GM13976 (cell line): ENCODE measurements at regions not wholly inside any gene's neighbourhood (a gene's known extent, or its start where the extent isn't known, plus 50 kb on each side); places are given as distances from the start of the nearest gene placed in this dataset.

ENCODE experiments used
- DNase-seq: peaks from one replicate; pipeline ENCODE4 v3.0.0; 2012; ENCODE audit warnings: low spot score
- in situ Hi-C: fragments of 300-500 bp; cut with MboI; formaldehyde crosslinking; loops from one replicate; pipeline ENCODE4 v1.12.0; 2022; ENCODE audit warnings: low sequenced_read_pairs, mixed read lengths, inconsistent platforms; ENCODE audit not compliant: unreplicated experiment
- TF ChIP-seq, protein P1 (sequence below): IDR thresholded peaks from 2 replicates; pipeline ENCODE4 v1.5.1; 2012; ENCODE audit warnings: borderline replicate concordance, mild to moderate bottlenecking; ENCODE audit not compliant: insufficient read depth; ENCODE audit errors: extremely low read depth, missing control alignments, control extremely low read depth

DNA sequence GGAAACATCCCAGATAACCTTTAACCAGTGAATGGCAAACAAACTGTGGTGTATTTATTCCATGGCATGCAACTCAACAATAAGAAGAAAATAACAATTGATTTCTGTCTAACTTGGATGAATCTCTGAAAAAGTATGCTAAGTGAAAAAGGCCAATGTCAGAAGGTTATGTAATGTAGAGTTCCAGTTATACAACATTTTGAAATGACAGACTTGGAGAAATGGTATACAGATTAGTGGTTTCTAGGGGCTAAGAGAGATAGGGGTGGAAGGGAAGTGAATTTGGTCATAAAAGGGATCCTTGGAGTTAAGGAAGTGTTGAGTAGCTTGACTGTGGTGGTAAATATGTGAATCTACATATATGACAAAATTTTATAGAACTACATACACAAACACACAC, 269.4 kb upstream of the SUCLG2 start:
- no peak for DNase-seq
- in situ Hi-C loops, result no loop called here
- TF ChIP-seq, protein P1, sequence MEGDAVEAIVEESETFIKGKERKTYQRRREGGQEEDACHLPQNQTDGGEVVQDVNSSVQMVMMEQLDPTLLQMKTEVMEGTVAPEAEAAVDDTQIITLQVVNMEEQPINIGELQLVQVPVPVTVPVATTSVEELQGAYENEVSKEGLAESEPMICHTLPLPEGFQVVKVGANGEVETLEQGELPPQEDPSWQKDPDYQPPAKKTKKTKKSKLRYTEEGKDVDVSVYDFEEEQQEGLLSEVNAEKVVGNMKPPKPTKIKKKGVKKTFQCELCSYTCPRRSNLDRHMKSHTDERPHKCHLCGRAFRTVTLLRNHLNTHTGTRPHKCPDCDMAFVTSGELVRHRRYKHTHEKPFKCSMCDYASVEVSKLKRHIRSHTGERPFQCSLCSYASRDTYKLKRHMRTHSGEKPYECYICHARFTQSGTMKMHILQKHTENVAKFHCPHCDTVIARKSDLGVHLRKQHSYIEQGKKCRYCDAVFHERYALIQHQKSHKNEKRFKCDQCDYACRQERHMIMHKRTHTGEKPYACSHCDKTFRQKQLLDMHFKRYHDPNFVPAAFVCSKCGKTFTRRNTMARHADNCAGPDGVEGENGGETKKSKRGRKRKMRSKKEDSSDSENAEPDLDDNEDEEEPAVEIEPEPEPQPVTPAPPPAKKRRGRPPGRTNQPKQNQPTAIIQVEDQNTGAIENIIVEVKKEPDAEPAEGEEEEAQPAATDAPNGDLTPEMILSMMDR, result no peak

DNA sequence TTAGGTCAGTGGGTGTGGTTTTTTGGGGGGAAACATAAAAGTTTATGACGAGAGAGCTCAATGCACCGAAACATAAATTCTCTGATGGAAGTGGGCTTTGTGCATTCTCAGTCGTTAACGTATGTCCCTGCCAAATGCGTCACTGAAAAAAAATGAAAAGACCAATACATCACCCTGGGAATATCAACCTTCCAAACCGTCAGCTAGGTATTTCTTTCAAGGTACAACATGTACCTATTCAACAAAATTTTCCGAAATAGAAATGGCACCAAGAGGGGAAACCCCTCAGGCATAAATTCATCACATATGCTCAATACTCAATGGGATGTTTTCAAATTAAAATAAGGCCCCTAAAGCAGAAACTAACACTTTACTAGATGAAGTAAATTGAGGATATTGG, 266.6 kb upstream of the SUCLG2 start:
- in situ Hi-C loops, result no loop called here
- no peak for DNase-seq

DNA sequence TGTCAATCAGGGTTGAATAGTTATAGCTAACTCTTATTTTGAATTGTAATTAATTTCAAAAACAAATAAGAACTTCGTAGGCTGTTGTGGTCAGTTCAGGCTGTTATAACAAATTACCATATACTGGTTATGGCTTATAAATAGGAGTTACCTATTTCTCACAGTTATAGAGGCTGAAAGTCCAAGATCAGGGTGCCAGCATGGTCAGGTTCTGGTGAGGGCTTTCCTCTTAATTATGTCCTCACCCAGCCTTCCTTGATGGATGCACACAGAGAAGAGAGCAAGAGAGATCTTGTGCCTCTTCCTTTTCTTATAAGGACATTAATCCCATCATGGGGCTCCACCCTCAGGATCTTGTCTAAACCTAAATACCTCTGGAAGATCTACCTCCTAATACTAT, 265.9 kb upstream of the SUCLG2 start:
- TF ChIP-seq, protein P1, result no peak
- in situ Hi-C loops, result no loop called here

More for the DNA sequence above, 266.6 kb upstream of the SUCLG2 start:
- TF ChIP-seq, protein P1, result no peak

DNA sequence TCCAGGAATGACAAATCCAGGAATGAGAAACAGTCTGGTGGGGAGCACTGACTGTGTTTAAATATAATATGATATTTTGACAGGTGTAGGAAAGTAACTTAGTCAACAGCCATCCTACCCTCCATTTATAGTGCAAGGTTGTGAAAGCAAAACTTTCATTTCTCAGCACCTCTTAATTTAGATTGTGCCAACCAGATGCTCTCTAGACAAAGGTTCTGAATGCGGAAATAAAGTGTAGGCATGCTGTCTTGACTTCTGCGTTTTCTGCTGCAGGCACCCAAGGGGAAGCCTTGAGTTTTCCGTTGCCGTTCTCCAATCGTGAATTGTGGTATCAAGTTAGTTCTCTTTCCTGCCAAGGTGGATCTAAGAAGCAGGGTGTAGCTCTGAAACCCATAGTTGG, 261.9 kb upstream of the SUCLG2 start:
- DNase-seq, result no peak
- in situ Hi-C loops, result no loop called here
- TF ChIP-seq, protein P1, result no peak

More for the DNA sequence above, 265.9 kb upstream of the SUCLG2 start:
- no peak for DNase-seq

DNA sequence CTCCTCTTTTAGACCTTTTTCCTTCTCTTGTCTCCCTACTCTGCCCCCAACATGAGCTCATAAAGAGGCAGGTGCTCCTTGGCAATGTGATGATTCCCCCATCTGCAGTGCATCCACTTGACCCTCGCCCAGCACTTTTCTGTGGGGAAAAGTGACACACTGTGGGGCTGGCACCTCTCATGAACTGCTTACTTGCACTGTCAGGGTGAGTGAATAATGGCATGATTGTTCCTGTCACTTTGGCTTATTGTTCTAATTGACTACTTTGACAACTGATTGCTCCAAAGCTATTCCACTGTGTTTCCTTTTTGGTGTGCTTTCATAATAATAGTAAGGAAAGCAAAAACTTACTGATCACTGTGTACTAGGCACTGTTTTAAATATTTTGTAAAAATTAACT, 253.3 kb upstream of the SUCLG2 start:
- TF ChIP-seq, protein P1, result no peak
- in situ Hi-C loops, result no loop called here
- no peak for DNase-seq

DNA sequence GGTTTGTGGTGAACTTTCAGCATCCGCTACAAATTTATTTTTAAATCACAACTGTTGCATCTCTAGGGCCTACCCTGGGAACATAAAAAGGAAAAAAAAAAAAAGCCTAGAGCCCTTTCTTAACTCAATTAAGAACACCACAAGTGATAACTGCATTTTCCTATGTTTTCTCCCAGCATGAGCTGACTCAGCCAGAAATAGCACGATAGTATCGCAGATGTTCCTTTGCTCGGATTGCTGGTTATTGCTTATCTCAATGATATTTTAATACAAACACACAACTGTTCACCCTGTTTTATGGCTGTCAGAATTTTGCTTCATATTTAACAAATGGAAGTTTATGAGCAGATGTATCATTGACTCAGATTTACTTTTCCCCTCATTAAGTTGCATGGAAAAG, 251.8 kb upstream of the SUCLG2 start:
- in situ Hi-C loops, result no loop called here
- TF ChIP-seq, protein P1, result no peak
- DNase-seq, result no peak

DNA sequence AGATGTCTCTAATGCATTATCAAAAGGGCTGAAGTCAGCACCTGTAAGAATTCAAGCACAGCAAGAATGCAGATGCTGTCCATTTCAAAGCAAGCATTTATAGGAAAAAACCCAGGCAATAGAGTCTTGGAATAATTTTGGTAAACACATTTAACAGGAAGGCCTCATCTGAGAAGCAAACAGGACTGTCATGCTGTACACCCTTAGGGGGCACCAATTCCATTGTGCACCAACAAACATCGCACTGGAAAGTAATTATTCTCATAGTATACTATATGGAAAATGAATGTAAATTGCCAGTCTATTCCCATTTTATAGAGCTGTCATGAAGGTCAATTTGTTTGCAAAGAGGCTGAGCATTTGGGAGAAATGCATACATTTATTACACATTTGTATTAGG, 247.3 kb upstream of the SUCLG2 start:
- in situ Hi-C loops, result no loop called here
- DNase-seq, result no peak
- TF ChIP-seq, protein P1, result no peak
